ENCODE measurements at regions not wholly inside any gene's neighbourhood (a gene's known extent, or its start where the extent isn't known, plus 50 kb on each side); places are given as distances from the start of the nearest gene placed in this dataset.
A peak's percentile ranks its signal among the peaks of the same experiment; 100 is the strongest.

GRCh38 chr16:49048557-49048956, 233.1 kb downstream of the CBLN1 start:
- no peaks in the 10 kb centered on the region for H3K36me3 ChIP-seq

DNA sequence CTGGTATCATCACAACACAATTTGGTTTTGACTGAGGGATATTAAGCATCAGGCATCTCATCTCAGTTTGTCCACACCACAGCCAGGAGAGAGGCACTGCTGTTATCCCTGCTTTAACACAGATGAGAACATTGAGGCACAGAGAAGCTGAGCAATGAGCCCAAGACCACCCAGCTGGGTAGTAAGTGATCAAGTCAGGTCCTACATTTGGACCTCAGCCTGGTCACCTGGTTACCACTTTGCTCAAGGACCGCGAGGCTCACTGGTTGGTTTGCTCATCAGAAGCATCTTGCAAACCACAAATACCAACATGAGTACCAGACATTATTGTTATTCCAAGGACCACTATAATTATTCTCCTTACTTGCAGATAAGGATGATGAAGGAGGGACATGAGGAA, 245.5 kb downstream of the CBLN1 start:
- no peak for TF ChIP-seq CTCF (IDR thresholded peaks at IDR 0.05; ENCODE audit: low read depth, low read length)
- no peaks in the 10 kb centered on the region for H3K36me3 ChIP-seq
- H3K27ac ChIP-seq: no peak overlapping the region
- H3K4me3 ChIP-seq: no peak overlapping the region
- no peak for DNase-seq (ENCODE audit: low read depth in 1 of 2, low spot score in 1 of 2)
- H3K4me1 ChIP-seq (ENCODE audit: low read depth): no peaks in the 10 kb centered on the region
- no peaks in the 10 kb centered on the region for H3K9me3 ChIP-seq (ENCODE audit: low read depth)
- no peaks in the 10 kb centered on the region for H3K27me3 ChIP-seq

More at GRCh38 chr16:49048557-49048956, 233.1 kb downstream of the CBLN1 start:
- no peak overlapping the region for H3K27ac ChIP-seq
- no peaks in the 10 kb centered on the region for H3K4me1 ChIP-seq (ENCODE audit: low read depth)
- H3K27me3 ChIP-seq: no peaks in the 10 kb centered on the region
- TF ChIP-seq CTCF (IDR thresholded peaks at IDR 0.05; ENCODE audit: low read depth, low read length): no peak
- no peak overlapping the region for H3K4me3 ChIP-seq
- no peaks in the 10 kb centered on the region for H3K9me3 ChIP-seq (ENCODE audit: low read depth)
- peak in 1 of 2 donors; percentile 4 for DNase-seq (ENCODE audit: low read depth in 1 of 2, low spot score in 1 of 2)

DNA sequence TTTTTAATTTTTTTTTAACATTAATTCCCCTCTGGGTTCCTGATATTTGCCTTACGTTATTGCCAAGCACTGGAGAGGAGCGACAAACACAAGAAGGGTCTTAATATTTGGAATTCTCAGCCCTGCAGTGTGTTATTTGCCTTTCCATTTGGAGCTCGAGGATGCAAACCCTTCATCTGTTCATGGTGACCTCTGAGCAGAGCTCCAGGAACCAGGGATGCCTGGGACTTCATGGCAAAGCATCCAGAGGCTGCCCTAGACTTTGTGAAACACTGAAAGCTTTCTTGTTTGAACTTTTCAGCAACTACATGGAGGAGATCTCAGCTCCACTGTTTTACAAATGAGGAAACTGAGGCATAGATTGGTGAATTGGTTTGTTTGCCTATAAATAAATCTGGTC, 254.2 kb downstream of the CBLN1 start:
- Histone ChIP-seq H3K4me1 (ENCODE audit: low read depth) (no peaks in the 10 kb centered on the region), H3K27ac (no peak overlapping the region), H3K27me3 (no peaks in the 10 kb centered on the region), H3K36me3 (no peaks in the 10 kb centered on the region), H3K4me3 (no peak overlapping the region), H3K9me3 (ENCODE audit: low read depth) (no peaks in the 10 kb centered on the region)
- no peak for TF ChIP-seq CTCF (IDR thresholded peaks at IDR 0.05; ENCODE audit: low read depth, low read length)
- DNase-seq (ENCODE audit: low read depth in 1 of 2, low spot score in 1 of 2): no peak

DNA sequence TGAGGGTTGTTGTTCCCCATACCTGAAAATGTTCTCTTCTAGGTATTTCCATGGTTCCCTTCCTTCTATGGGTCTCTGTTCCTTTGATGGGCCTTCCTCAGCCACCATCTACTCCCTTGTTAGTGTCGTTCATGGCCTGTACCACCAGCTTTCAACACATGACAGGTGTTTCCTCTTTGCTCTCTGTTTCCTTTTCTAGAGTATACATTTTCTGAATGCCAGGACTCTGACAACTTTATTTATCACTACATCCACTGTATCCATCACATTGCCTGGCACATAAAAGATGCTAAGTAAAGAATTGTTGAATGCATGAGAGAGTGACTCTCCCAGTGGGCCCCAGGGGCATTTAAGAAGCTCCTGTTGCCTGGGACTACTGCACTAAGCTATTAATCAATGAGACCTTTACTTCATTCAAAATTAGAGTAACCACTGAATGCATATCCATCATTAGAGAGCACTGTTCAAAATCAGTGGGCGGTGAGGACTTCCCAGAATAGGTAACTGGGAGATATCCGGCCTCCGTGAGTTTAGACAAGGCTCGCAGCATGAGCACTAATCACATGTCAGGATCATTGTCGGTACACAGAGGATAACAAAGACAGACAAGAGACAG, 255.0 kb downstream of the CBLN1 start:
- Histone ChIP-seq H3K27me3 (no peaks in the 10 kb centered on the region), H3K9me3 (ENCODE audit: low read depth) (no peaks in the 10 kb centered on the region), H3K4me3 (no peak overlapping the region), H3K27ac (no peak overlapping the region), H3K4me1 (ENCODE audit: low read depth) (no peaks in the 10 kb centered on the region), H3K36me3 (no peaks in the 10 kb centered on the region)
- no peak for DNase-seq (ENCODE audit: low read depth in 1 of 2, low spot score in 1 of 2)
- TF ChIP-seq CTCF (IDR thresholded peaks at IDR 0.05; ENCODE audit: low read depth, low read length): no peak

DNA sequence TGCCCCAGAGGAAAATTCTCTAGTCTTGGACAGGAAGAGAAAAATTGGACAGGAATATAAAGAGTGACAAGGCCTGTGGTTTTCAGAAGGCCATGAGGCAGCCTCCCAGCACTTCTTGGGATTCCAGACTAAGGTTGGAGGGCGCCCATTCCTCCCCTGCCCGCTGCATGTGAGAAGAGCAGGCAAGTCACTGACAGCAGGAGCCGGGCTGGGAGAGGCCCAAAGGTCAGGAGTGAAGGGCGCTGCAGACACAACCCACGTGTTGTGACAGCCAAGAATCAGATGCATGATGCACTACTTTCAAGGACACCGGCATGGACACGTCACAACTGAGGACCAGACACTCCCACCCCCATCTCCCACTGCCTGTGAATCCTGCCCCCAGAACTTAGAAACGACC, 256.7 kb downstream of the CBLN1 start:
- Histone ChIP-seq H3K27ac (no peak overlapping the region), H3K9me3 (ENCODE audit: low read depth) (no peaks in the 10 kb centered on the region), H3K36me3 (no peaks in the 10 kb centered on the region), H3K27me3 (no peaks in the 10 kb centered on the region), H3K4me3 (no peak overlapping the region), H3K4me1 (ENCODE audit: low read depth) (no peaks in the 10 kb centered on the region)
- no peak for DNase-seq (ENCODE audit: low read depth in 1 of 2, low spot score in 1 of 2)
- no peak for TF ChIP-seq CTCF (IDR thresholded peaks at IDR 0.05; ENCODE audit: low read depth, low read length)
